ENCODE measurements at regions not wholly inside any gene's neighbourhood (a gene's known extent, or its start where the extent isn't known, plus 50 kb on each side); places are given as distances from the start of the nearest gene placed in this dataset.

- TF ChIP-seq POLR2A (IDR thresholded peaks at IDR 0.05; ENCODE audit: low read length) (no peak), HMGXB4 (CRISPR knock-in tag; IDR thresholded peaks at IDR 0.05; ENCODE audit: borderline replicate concordance) (no peak), RARB (CRISPR knock-in tag; IDR thresholded peaks at IDR 0.05) (no peak), HOXA7 (CRISPR knock-in tag; IDR thresholded peaks at IDR 0.05) (no peak), GATA3 (IDR thresholded peaks at IDR 0.05; ENCODE audit: borderline replicate concordance) (no peak), REST (IDR thresholded peaks at IDR 0.05) (no peak)
Observed at GRCh38 chr5:4765411-4765810, 374.7 kb upstream of the ADAMTS16 start.
